B cell (primary cell): ENCODE measurements at regions not wholly inside any gene's neighbourhood (a gene's known extent, or its start where the extent isn't known, plus 50 kb on each side); places are given as distances from the start of the nearest gene placed in this dataset.

Source experiments
- ATAC-seq: fragments of 200-7000 bp; cut with Tn5 transposase; one replicate; pipeline ENCODE4 v1.10.0; 2021; ENCODE audit warnings: low read depth, mild to moderate bottlenecking, moderate number of reproducible peaks, moderate library complexity
- CTCF ChIA-PET: fragments of 350-600 bp; sonication (Branson Sonifier 250); formaldehyde crosslinking; loops from one replicate; lab custom pipeline; 2021; ENCODE audit warnings: antibody characterized with exemption, inconsistent platforms; lab: Charles Lee
- POLR2A ChIA-PET: fragments of 350-600 bp; sonication (Branson Sonifier 250); formaldehyde crosslinking; loops from one replicate; lab custom pipeline; 2021; ENCODE audit warnings: antibody characterized with exemption; lab: Charles Lee
- DNase-seq: peaks from one replicate; pipeline ENCODE4 v3.0.0; 2013
- H2AFZ ChIP-seq: 2 replicates; pipeline ENCODE4 v1.6.1; 2012; ENCODE audit warnings: mild to moderate bottlenecking, low read depth, low read length; ENCODE audit not compliant: insufficient read depth, poor library complexity, severe bottlenecking
- H3K27ac ChIP-seq, 2 donors: 1 replicate in 1 of 2; 2 replicates in 1 of 2; pipeline ENCODE4 v1.5.1; 2012 to 2013; ENCODE audit warnings: low read length in 2 of 2, mild to moderate bottlenecking in 2 of 2, moderate library complexity in 1 of 2
- H3K27me3 ChIP-seq, 4 experiments: fragments of 200-600 bp in 1 of 4; sonication (generic) in 1 of 4; replicated peaks in 1 of 4; 1 replicate in 2 of 4; 2 replicates in 2 of 4; pipeline versions ENCODE4 v1.6.1 to v1.7.0; 2013 to 2016; ENCODE audit warnings: low read length in 3 of 4, mild to moderate bottlenecking in 2 of 4, mixed read lengths in 1 of 4, moderate library complexity in 1 of 4; ENCODE audit not compliant: insufficient read depth in 4 of 4, control insufficient read depth in 3 of 4; ENCODE audit errors: control extremely low read depth in 1 of 4
- H3K36me3 ChIP-seq, 2 experiments: replicated peaks in 1 of 2; 1 replicate in 1 of 2; 2 replicates in 1 of 2; pipeline versions ENCODE4 v1.6.1 to v1.7.1; 2013; ENCODE audit warnings: low read length in 1 of 2; ENCODE audit not compliant: insufficient read depth in 2 of 2, control insufficient read depth in 1 of 2; ENCODE audit errors: control extremely low read depth in 1 of 2, extremely low read depth in 1 of 2
- H3K4me1 ChIP-seq, 2 donors: fragments of 200-600 bp in 1 of 2; sonication (generic) in 1 of 2; 1 replicate in 1 of 2; 2 replicates in 1 of 2; pipeline versions ENCODE4 v1.5.1 to v1.6.1; 2013 to 2017; ENCODE audit warnings: low read length in 2 of 2; ENCODE audit not compliant: control insufficient read depth in 2 of 2, insufficient read depth in 2 of 2
- H3K4me2 ChIP-seq: replicated peaks from 2 replicates; pipeline ENCODE3; 2012; ENCODE audit warnings: mild to moderate bottlenecking, low read depth, low read length; ENCODE audit not compliant: poor library complexity, severe bottlenecking
- H3K4me3 ChIP-seq, 5 experiments: fragments of 200-600 bp in 1 of 5; sonication (generic) in 1 of 5; 1 replicate in 3 of 5; 2 replicates in 2 of 5; pipeline versions ENCODE4 v1.5.1 to v1.7.0; 2011 to 2016; ENCODE audit warnings: low read length in 4 of 5, mild to moderate bottlenecking in 4 of 5, low read depth in 2 of 5, control low read depth in 1 of 5, moderate library complexity in 1 of 5; ENCODE audit not compliant: insufficient read depth in 1 of 5; ENCODE audit errors: control extremely low read depth in 1 of 5, extremely low read depth in 1 of 5
- H3K79me2 ChIP-seq: fragments of 200-600 bp; sonication (generic); one replicate; pipeline ENCODE4 v1.6.0; 2016; ENCODE audit warnings: low read length; ENCODE audit not compliant: control insufficient read depth, insufficient read depth
- H3K9ac ChIP-seq: fragments of 200-600 bp; sonication (generic); 2 replicates; pipeline ENCODE4 v1.6.1; 2017; ENCODE audit warnings: mild to moderate bottlenecking, low read length, moderate library complexity
- H3K9me3 ChIP-seq, 3 donors: one replicate each; pipeline versions ENCODE4 v1.6.1 to v1.7.1; 2013; ENCODE audit warnings: low read length in 2 of 3; ENCODE audit not compliant: control insufficient read depth in 2 of 3, insufficient read depth in 1 of 3; ENCODE audit errors: control extremely low read depth in 1 of 3
- H4K20me1 ChIP-seq: 2 replicates; pipeline ENCODE4 v1.6.0; 2012; ENCODE audit warnings: mild to moderate bottlenecking, low read length; ENCODE audit not compliant: insufficient read depth, control insufficient read depth, poor library complexity, severe bottlenecking
- H3K27ac Mint-ChIP-seq: one replicate; pipeline ENCODE4 v1.8.0; 2021; ENCODE audit warnings: mixed read lengths
- H3K27me3 Mint-ChIP-seq: one replicate; pipeline ENCODE4 v1.8.0; 2021; ENCODE audit warnings: mixed read lengths
- H3K4me1 Mint-ChIP-seq: one replicate; pipeline ENCODE4 v1.8.0; 2021; ENCODE audit warnings: mixed read lengths
- H3K4me3 Mint-ChIP-seq: one replicate; pipeline ENCODE4 v1.8.0; 2021; ENCODE audit warnings: mixed read lengths
- H3K9me3 Mint-ChIP-seq: one replicate; pipeline ENCODE4 v1.8.0; 2022; ENCODE audit warnings: mixed read lengths; ENCODE audit not compliant: insufficient read depth
- EZH2 ChIP-seq: IDR thresholded peaks from 2 replicates; pipeline ENCODE4 v1.6.1; 2012; ENCODE audit warnings: borderline replicate concordance, low read depth, mild to moderate bottlenecking, moderate library complexity, low read length; ENCODE audit not compliant: insufficient read depth, poor library complexity, severe bottlenecking
- WGBS: methylation state at CpG from one replicate; pipeline ENCODE4 v1.1.5; 2013; ENCODE audit warnings: missing lambda C conversion rate; ENCODE audit not compliant: insufficient coverage; 5-methylcytosine and 5-hydroxymethylcytosine counted together
- intact Hi-C: fragments of 100-400 bp; cut with micrococcal nuclease; formaldehyde crosslinking; loops from one replicate; pipeline ENCODE4 v1.10.0; 2022
- TF ChIP-seq, protein P1 (sequence below): fragments of 200-600 bp; IDR thresholded peaks from one replicate; pipeline ENCODE4 v1.8.0; 2022; ENCODE audit warnings: antibody characterized with exemption, mild to moderate bottlenecking

GRCh38 chr17:72439893-72440502 lies 319.2 kb downstream of the SOX9 start:
- Histone ChIP-seq H3K36me3 (no peaks in the 10 kb centered on the region), H2AFZ (no peak overlapping the region), H4K20me1 (no peaks in the 10 kb centered on the region), H3K4me1 (no peaks in the 10 kb centered on the region), H3K27me3 (no peaks in the 10 kb centered on the region), H3K4me3 (no peak overlapping the region), H3K9ac (no peak overlapping the region), H3K4me2 (no peak overlapping the region), H3K9me3 (peaks cover 0 to 10% (median 0%) of the 10 kb centered on the region in 3 donors), H3K79me2 (no peaks in the 10 kb centered on the region), H3K27ac (no peak overlapping the region)
- DNase-seq (no peak), ATAC-seq (no peak)
- Mint-ChIP-seq H3K4me1 (no peaks in the 10 kb centered on the region), H3K27ac (no peak overlapping the region), H3K27me3 (peaks cover 4% of the 10 kb centered on the region), H3K4me3 (no peak overlapping the region), H3K9me3 (no peaks in the 10 kb centered on the region)
- no peak for TF ChIP-seq EZH2
- TF ChIP-seq, protein P1, sequence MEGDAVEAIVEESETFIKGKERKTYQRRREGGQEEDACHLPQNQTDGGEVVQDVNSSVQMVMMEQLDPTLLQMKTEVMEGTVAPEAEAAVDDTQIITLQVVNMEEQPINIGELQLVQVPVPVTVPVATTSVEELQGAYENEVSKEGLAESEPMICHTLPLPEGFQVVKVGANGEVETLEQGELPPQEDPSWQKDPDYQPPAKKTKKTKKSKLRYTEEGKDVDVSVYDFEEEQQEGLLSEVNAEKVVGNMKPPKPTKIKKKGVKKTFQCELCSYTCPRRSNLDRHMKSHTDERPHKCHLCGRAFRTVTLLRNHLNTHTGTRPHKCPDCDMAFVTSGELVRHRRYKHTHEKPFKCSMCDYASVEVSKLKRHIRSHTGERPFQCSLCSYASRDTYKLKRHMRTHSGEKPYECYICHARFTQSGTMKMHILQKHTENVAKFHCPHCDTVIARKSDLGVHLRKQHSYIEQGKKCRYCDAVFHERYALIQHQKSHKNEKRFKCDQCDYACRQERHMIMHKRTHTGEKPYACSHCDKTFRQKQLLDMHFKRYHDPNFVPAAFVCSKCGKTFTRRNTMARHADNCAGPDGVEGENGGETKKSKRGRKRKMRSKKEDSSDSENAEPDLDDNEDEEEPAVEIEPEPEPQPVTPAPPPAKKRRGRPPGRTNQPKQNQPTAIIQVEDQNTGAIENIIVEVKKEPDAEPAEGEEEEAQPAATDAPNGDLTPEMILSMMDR, result no peak
- ChIA-PET CTCF (no interaction called here), POLR2A (no interaction called here)
- 84% methylated on average over 7 of the region's 12 CpGs for WGBS
- intact Hi-C loops, result no loop called here

GRCh38 chr17:72440961-72441360 lies 320.1 kb downstream of the SOX9 start:
- Mint-ChIP-seq H3K27me3 (no peaks in the 10 kb centered on the region), H3K27ac (no peak overlapping the region), H3K4me3 (no peak overlapping the region), H3K9me3 (no peaks in the 10 kb centered on the region), H3K4me1 (no peaks in the 10 kb centered on the region)
- H3K4me1 ChIP-seq, result no peaks in the 10 kb centered on the region
- H3K4me2 ChIP-seq, result no peak overlapping the region
- H3K4me3 ChIP-seq, result no peak overlapping the region
- no peaks in the 10 kb centered on the region for H3K27me3 ChIP-seq
- no peak overlapping the region for H3K9ac ChIP-seq
- no peaks in the 10 kb centered on the region for H4K20me1 ChIP-seq
- POLR2A ChIA-PET, result no interaction called here
- no peak overlapping the region for H3K27ac ChIP-seq
- no peak for TF ChIP-seq EZH2
- TF ChIP-seq, protein P1, result no peak
- no peak for DNase-seq
- WGBS, result 71% methylated on average over 1 of the region's 6 CpGs
- no peak overlapping the region for H2AFZ ChIP-seq
- H3K79me2 ChIP-seq, result no peaks in the 10 kb centered on the region
- ATAC-seq, result no peak
- no peaks in the 10 kb centered on the region for H3K36me3 ChIP-seq
- peaks cover 0 to 17% (median 0%) of the 10 kb centered on the region in 3 donors for H3K9me3 ChIP-seq
- intact Hi-C loops, result no loop called here
- CTCF ChIA-PET, result no interaction called here
